NCI-H345 (cell line): ENCODE measurements at regions not wholly inside any gene's neighbourhood (a gene's known extent, or its start where the extent isn't known, plus 50 kb on each side); places are given as distances from the start of the nearest gene placed in this dataset.

ENCODE experiments used
- DNase-seq: peaks from one replicate; lab custom pipeline; 2025; lab: John Stamatoyannopoulos, UW

GRCh38 chr9:121569266-121569648 lies 69.6 kb upstream of the GGTA1 start:
- DNase-seq: no peak

GRCh38 chr9:121572581-121572980 lies 72.9 kb upstream of the GGTA1 start:
- no peak for DNase-seq

DNA sequence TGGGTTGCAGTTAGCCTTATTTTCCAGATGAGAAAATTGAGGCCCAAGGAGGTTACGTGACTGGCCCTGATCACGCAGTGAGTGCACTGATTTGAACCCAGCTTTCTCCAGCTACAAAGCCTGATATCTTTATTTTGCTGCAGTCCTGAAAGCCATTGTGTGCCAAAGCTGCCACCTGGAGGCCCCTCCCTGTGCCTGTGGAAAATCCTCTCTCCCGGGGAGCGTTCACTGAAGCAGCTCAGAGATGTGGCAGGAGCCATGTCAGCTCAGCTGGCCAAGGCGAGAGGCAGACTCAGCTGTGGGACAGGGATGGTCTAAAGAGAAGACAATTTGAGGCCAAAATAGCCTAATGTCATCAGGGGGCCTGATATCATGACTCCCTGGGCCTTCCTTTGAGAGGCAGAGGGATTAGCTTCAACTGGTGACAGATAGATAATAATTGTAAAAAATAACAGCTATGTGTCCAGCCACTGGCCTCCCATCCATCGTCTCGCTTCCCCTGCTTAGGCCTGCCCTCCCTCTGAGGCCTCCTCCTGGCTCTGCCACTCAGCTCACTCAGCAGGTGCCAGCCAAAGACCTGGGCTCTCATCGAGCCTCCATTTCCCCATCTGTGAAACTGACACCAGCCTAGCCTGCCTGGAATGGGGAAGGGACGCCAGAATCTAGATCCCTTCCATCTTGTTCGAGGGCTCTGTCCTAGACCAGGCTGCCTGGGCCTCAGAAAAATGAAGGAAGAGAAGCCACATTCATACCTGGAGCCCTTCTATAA lies 74.3 kb upstream of the GGTA1 start:
- peak; percentile 24 for DNase-seq

DNA sequence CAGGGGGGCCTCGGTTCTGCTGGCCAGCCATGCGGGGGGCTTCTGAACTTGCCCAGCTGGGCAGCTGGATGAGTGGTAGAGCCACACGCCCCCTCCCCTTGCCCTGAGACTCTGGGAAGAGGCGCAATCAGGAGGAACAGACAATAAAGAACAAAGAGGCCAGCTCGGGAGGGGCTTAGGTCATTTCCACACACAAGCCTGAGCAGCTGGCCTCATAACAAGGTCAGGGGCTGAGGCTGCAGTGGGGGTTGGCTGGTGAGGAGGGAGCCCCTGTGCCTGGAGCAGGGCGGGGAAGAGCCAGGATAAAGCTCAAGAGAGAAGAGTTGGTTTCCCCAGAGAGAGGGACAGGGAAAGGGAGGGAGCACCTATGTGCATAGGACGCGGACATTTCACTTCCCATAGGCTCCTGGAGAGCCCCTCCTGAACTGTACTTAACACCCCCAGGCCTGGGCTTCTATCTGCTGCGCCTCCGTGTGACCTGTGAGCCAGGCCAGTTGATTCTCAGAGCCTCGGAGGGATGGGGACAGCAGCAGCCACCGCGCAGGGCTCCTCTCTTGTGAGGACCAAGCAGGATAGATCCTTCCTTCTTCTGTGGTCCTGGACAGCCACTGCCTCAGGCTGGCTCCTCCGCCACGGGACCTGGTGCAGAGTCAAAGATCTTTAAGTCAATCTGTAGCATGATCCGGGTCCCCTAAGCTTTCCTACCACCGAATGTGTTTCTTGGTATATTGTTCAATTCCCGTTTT lies 75.3 kb upstream of the GGTA1 start:
- no peak for DNase-seq

GRCh38 chr9:121576281-121577075 lies 75.0 kb upstream of the DAB2IP start:
- DNase-seq: no peak

DNA sequence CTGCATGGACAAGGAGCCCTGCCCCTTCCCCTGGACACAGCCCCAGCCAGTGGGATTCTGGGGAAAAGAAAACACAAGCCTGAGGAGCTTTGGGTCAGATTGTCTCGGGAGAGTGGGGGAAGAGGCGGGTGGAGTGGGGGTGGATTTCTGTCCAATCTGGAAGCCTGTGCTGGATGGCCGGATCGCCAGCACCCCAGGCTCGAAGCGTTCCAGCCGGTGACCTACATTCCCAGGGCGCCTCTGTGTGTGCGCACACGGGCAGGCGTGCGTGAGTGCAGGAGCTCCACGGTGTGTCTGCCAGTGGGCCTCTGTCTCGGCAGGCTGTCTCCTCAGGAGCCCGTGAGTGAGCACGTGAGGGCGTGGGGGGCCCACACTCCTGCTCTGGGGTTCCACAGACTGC lies 74.3 kb upstream of the DAB2IP start:
- no peak for DNase-seq

DNA sequence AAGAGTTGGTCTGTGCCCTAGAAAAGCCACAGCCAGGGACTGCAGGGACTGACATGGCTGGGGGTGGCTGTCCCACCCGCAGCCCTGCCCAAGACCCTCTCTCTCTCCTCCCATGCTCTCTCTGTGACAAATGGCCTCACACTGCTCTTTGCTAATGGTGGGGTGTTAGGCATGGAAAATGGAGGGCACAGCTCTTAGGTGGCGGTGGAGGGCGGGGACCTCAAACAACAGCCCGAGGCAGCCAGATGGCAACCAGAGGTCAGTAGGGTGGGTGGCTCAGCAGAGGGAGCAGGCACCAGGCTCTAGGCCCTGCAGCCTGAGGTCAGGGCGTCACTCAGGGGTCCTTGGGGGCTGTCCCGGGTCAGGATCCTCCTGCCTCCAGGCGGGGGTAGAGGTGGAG lies 73.9 kb upstream of the DAB2IP start:
- DNase-seq: no peak

GRCh38 chr9:121581786-121582600 lies 69.4 kb upstream of the DAB2IP start:
- DNase-seq: no peak

DNA sequence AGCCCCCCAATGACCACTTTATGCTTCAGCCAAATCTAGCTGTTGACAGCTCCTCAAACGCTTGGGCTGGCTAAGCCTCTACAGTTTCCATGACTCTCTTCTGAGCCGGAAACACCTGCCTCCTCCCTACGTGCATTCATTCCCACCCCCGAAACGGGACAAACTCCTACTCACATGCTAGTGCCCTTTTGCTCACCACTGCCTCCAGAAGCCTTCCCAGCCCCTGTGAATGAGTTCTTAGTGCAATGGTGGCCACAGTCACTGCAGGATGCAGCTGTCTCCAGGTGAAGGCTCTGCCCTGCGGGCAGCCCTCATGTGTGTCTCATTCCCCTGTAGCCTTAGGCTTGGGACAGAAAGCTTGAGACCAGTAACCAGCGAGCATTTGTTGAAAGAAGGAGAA lies 68.8 kb upstream of the DAB2IP start:
- DNase-seq: no peak

DNA sequence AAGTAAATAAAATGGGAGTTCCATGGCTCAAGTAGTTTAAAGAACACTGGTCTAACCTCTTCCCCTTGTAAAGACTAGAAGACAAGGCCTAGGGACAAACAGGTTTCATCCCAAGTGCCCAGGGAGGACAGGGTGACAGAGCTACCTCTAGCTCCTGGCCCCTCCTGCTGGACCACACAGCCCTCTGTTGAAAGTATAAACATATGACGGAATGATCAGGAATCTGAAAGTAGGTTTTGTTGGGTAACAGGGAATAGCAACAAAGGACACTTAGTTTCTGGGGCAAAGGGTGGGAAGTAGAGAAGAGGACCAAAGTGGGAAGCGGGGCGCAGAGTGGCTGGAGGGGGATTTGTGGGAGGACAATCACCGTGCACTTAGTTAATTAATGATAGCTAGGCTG lies 67.0 kb upstream of the DAB2IP start:
- DNase-seq: no peak

- DNase-seq: no peak
Measured at GRCh38 chr9:121587863-121588262, 63.6 kb upstream of the DAB2IP start.

DNA sequence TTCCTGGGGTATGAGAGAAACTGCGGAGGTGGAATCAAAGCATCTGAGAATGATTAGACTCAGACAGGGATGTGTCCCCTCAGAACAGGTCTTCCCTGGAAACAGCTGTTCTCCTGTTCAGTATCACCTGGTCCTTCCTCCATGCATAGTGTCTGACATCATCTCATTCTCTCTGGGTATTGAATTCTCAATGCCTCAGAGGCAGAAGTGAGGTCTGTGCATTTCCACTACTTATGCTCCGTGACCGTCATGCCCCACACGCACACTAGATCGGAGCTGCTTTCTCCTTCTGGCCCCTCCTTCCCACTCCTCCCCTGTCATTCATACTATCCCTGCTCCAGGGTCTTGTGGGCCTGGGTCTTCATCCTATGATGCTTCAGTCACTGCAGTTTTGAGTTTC lies 61.4 kb upstream of the DAB2IP start:
- no peak for DNase-seq

DNA sequence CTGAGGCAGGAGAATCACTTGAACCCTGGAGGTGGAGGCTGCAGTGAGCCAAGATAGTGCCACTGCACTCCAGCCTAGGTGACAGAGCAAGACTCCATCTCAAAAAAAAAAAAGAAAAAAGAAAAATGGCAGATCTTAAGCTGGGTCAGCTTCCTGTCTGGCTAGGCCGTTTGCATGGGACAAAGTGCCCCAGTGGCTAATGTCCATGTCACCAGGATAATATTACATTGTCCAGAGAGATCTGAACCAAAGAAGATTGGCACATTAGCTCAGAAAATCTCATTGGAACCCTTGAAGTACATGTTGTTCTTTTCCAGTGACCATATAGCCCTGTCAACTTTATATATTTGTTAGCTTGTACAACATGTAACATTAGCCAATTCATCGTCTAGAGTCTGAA lies 59.2 kb upstream of the DAB2IP start:
- DNase-seq: no peak

DNA sequence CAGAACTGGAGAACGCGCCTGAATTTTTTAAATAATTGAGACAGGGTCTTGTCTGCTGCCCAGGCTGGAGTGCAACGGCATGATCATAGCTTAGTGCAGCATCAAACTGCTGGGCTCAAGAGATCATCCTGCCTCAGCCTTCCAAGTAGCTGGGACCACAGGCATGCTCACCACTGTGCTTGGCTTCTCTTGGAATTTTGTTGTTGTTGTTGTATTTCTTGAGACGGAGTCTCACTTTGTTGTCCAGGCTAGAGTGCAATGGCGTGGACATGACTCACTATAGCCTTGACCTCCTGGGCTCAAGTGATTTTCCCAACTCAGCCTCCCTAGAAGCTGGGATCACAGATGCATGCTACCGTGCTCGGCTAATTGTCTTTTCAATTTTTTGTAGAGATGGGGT lies 58.4 kb upstream of the DAB2IP start:
- DNase-seq: no peak

- DNase-seq: no peak
Measured at GRCh38 chr9:121596515-121596914, 54.9 kb upstream of the DAB2IP start.

- no peak for DNase-seq
Measured at GRCh38 chr9:121597698-121598166, 53.7 kb upstream of the DAB2IP start.

GRCh38 chr9:121598167-121598964 lies 53.1 kb upstream of the DAB2IP start:
- DNase-seq: no peak

GRCh38 chr9:121598965-121599871 lies 52.2 kb upstream of the DAB2IP start:
- peak; percentile 23 for DNase-seq

- no peak for DNase-seq
Measured at GRCh38 chr9:121599872-121600585, 51.4 kb upstream of the DAB2IP start.
